SHP77 (cell line): ENCODE measurements at regions not wholly inside any gene's neighbourhood (a gene's known extent, or its start where the extent isn't known, plus 50 kb on each side); places are given as distances from the start of the nearest gene placed in this dataset.
"Not testable (repeated sequence)": the region's sequence is repeated elsewhere in the genome, so short reads cannot be mapped to it uniquely, and the experiment has no call there.

Source experiments
- DNase-seq, 2 experiments: peaks; one replicate each; lab custom pipeline; 2025; lab: John Stamatoyannopoulos, UW

GRCh38 chr5:157944938-157945337 is 86.0 kb upstream of the CLINT1 start:
- DNase-seq = no peak

DNA sequence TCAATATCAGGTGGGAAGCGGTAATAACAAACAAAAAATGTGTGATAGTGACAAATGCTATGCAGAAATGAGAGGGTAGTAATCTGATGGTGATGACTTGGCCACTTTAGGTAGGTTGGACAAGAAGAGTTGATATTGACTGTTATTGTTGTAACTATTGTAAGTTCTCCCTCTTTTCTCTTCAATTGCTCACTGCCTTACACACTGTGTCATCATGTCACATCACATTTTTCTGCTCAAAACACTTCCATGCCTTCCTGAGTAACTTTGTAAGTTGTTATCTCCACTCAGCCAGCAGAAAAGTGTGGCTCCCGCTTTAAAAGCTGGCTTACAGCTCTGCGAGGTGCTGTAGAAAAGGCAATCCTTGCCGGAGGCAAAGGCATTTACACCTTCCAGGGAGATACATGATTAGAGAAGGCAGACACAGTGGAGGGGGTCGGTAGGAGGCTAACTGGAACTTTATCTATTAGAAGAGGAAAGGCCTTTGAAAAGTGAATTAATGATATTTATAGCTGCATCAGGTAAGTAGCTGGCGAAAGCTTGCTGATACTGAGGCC is 85.2 kb upstream of the CLINT1 start:
- no peak for DNase-seq

DNA sequence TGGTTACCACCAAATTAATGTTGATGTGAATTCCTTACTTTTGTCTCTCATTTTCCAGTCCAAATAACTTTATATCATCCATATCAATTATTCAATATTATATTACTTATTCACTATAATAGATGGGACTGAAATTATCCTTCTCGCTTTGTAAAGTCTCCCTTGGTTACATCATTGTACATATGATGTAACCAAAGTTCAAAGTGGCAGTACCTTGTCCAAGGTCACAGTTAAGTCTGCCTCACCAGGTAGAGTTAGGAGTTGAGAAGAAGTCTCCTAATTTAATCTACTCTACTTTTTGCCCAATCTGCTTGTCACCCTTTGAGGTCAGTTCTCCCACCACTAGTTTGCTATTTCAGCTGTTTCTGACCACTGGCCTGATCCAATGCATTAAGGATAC is 83.7 kb upstream of the CLINT1 start:
- no peak for DNase-seq

GRCh38 chr5:157941616-157942015 is 82.7 kb upstream of the CLINT1 start:
- no peak for DNase-seq

GRCh38 chr5:157938101-157938500 is 79.2 kb upstream of the CLINT1 start:
- not testable (repeated sequence) for DNase-seq

GRCh38 chr5:157936776-157937501 is 78.0 kb upstream of the CLINT1 start:
- not testable (repeated sequence) for DNase-seq

GRCh38 chr5:157934600-157934999 is 75.7 kb upstream of the CLINT1 start:
- no peak for DNase-seq

DNA sequence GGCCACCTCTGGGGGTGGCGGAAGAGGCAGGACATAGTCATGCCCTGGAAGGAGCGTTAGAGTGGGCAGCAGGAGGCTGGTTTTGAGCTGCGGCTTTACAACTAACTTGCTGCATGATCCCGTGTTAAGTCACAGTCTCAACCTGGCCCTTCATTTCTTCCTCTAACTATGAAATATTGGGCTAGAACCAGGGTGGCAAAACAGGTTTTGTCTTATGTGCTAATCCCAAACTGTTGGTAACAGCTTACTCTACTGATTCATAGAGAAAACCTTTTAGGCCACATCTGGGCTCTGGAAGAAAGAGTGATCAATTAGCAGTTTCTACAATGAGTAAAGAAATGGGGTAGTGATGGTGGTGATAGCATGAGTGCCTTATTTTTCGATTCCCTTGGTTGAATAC is 74.1 kb upstream of the CLINT1 start:
- DNase-seq = no peak

DNA sequence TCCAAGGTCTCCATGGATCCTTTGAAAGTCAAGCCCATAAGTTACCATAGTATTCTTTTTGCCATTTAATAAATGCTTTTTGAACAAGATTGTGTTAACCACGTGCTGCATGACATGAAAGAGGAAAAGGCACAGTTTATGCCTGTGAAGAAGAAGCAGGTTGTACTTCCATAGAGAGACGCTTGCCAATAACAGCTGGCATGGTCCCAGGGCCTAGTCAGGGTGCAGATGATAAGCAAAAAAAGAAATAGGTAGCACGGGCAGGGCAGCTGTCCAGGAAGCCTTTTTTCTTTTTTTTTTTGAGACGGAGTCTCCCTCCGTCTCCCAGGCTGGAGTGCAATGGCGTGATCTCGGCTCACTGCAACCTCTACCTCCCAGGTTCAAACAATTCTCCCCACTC is 71.8 kb upstream of the CLINT1 start:
- no peak for DNase-seq

- DNase-seq = no peak
These were observed 68.0 kb upstream of the CLINT1 start for GRCh38 chr5:157926977-157927376.

- no peak for DNase-seq
These were observed 67.1 kb upstream of the CLINT1 start for GRCh38 chr5:157925786-157926671.

GRCh38 chr5:157924931-157925729 is 66.2 kb upstream of the CLINT1 start:
- DNase-seq = no peak

- DNase-seq = no peak
These were observed 65.5 kb upstream of the CLINT1 start for GRCh38 chr5:157924490-157924889.

DNA sequence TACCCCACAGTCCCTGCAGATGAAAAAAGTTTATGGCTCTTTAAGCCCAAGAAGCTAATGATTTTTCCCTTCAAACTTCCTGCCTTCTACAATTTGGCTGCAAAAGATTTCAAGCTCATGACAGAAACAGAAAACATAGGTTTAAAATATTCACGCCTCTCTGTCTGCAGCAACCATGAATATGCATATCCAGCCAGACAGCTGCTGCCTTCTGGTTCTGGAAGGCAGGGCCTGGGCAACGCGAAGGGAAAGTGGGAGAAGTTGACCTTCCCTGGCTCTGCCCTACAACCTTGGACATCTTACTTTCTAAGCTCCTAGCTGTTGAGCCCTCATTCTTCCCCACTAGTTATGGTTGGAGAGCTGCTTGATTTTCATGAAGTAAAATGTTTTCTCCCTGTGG is 64.8 kb upstream of the CLINT1 start:
- DNase-seq = no peak

DNA sequence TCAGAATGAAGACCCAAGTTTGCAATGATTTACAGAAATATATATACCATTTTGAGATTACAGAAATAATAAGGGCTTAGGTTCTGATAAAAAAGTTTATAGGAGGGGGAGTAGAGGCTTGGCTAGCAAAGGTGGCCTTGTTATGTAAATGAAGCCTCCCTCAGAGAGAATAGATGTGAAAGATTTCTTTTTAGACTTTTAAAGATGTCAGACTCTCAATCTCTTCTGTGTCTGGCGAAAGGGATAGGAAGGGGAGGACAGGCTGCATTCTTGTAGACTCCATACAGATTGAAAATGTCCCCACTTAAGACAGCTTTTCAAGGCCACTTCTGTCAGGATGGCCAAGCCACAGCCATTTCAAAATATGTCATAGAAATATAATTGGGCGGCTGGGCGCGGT is 63.1 kb upstream of the CLINT1 start:
- no peak for DNase-seq

DNA sequence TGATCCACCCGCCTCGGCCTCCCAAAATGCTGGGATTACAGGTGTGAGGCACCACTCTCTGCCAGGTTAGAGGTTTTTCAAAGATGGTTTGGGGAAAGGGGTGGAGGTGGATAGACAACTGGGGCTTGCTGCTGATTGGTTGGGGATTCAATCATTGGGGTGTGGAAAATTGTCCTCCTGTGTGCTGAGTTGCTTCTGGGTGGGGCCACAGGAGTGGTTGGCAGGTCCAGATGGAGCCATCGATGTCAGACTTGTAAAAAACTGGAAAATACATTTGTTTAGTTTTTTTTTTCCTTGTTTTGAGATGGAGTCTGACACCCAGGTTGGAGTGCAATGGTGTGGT is 61.9 kb upstream of the CLINT1 start:
- DNase-seq = no peak

GRCh38 chr5:157918811-157919742 is 60.1 kb upstream of the CLINT1 start:
- no peak for DNase-seq

- peak; percentile 40 to 62 for DNase-seq
These were observed 59.2 kb upstream of the CLINT1 start for GRCh38 chr5:157917899-157918809.

GRCh38 chr5:157917491-157917890 is 58.5 kb upstream of the CLINT1 start:
- DNase-seq = no peak

GRCh38 chr5:157915638-157916037 is 56.7 kb upstream of the CLINT1 start:
- peak; percentile 74 to 87 for DNase-seq
